Activated effector memory CD4-positive, alpha-beta T cell treated with anti-CD3 and anti-CD28 coated beads, Interleukin-2, amount 50 U/mL, for 16 hours (primary cell): ENCODE measurements at regions not wholly inside any gene's neighbourhood (a gene's known extent, or its start where the extent isn't known, plus 50 kb on each side); places are given as distances from the start of the nearest gene placed in this dataset.

Source experiments
- DNase-seq: peaks from one replicate; pipeline ENCODE4 v3.0.0-alpha.2; 2020

DNA sequence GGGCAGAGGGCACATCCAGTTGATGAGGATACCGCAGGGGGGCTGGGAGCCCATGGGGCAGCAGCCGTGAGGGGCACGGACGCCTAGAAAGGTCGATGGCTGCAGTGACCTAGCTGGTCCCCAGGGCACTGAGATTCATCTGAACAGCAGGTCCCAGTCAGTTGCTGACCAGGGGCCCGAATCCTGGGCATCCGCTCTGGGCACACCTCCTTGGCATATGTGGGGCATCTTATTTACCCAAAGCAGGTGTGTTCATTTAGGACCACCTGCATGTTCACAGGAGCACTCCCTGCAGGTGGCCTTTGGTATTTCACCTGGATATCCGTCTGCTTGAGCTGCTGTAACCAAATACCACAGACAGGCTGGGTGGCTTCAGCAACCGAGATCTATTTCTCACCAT is 72.0 kb upstream of the ODC1 start:
- DNase-seq = peak; percentile 62

DNA sequence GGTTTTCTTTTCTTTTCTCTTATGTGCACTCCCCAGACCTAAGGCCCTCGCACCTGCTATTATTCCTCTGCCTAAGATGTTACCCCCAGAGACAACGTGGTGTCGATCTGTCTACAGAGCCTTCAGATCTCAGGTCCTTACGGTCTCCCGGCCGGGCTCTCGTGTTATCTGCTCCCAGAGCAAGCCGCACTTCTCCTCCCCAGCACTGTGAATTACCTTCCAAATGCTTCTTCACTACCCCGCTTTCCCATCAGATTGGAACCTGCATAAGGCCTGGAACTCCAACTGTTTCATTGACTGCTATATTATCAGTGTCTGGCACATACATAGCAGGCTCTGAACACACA is 71.2 kb upstream of the ODC1 start:
- peak; percentile 41 for DNase-seq

DNA sequence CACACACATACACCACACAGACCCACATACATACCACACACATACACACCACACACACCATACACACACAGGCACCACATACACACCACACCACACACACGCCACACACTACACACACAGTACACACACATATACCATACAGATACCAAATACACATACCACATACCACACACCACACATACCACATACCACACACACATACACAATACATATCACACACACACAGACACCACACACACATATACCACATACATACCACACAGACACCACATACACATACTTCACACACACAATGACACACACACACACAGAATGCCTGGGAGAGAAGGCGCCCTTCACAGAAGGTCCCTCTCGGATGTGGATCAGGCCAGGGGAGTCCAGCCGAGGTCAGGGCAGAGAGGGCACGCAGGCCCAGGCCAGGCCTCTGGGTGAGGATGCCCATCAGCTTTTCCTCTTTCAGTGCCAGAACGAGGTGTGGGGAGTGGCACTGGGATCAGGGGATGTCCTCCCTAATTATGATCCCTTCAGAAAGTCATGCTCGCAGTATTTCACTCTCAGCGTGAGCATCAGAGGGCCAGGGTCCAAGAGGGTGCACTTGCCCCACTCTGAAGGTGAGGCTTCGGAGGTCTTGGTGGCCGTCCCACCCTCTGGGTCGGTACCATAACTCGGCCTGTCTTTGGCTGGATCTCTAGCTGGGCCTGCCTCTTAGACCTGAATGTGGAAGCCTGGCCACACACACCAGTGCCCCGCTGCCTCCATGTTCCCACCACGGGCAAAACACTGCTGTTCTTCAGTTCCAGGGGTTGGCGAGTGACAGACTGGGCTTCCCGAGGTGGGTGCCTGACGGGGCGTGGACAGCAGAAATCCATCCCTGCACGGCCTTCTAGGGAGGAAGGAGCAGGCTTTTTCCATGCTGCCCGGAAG is 70.6 kb upstream of the ODC1 start:
- peak; percentile 58 for DNase-seq

DNA sequence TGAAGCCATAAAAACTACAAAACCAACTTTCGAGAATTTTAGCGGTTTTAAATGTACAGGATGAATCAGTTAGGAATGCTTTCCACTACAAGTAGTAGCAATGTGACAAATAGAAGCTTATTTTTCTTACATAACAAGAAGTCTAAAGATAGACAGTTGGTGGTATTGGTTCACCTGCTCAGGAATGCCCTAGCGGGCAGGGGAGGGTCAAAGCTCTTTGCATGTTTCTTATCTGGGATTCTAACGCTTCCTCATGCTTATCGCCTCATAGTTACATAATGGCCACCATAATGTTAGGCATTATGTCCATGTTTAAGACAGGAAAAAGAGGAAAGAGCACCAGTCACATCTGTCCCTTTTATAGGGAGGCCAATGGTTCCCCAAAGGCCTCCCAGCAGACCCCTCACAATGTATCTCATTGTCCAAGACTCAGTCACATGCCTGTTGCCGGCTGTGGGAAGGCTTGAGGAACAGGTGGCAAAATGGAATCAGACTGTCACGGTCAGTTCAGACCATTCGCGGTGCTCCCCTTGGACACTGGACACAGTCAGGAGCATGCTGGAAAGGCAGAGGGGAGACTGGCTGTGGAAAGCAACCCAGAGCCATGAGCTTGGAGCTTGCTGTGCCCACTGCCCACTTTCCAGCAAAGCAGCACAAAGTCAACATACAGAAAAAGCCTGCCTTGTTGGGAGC is 69.4 kb upstream of the ODC1 start:
- peak; percentile 27 for DNase-seq

DNA sequence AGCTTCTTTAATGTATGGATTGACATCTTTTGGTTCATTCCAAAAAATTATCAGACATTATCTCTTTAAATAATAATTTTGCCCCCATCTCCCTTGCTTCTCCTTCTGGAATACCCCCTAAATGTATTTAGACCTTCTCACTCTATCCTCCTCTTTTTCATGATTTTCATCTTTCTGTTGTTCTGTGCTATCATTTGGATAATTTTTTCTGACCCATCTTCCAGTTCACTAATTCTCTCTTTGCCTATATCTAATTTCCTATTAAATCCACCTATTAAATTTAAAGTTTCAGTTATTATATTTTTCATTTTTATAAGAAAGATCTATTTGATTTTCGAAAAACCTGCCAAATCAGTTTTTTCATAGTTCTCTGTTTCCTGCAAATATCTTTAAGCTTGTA is 67.8 kb upstream of the ODC1 start:
- DNase-seq = no peak

DNA sequence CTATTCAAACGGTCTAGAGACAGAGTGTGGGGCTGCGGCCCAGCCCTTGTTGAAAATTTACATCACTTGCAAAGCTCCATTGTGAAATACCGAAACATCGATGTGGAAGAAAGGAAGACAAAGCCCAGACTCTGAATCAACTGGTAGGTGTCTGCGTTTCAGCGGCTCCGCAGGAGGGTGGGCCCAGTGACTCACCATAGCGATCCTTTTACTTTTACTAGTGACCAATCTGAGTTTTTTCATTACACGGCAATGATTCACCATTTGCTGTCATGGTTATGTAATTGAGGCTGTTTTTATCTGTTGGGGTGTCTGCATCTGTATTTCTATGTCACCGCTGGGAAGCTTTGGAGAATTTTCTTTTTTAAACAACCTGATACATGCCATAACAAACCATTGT is 66.6 kb upstream of the ODC1 start:
- peak; percentile 50 for DNase-seq

DNA sequence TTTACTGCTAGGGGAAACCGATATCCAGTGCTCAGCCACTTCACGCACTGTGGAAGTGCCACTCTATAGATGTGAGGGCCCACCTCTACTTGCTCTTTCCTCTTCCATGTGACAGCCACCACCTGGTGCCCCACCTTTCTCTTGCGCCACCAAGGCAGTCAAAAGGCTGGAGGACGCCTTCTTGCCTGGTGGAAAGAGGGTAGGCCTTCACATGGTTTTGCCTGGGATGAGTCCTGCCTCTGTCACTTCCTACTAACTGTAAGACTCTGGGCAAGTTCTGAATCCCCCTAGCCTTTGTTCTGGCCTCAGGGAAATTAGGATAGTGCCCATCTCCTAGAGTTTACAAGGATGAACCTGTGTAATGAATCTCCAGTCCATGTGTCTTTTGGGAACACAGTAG is 66.1 kb upstream of the ODC1 start:
- peak; percentile 36 for DNase-seq

DNA sequence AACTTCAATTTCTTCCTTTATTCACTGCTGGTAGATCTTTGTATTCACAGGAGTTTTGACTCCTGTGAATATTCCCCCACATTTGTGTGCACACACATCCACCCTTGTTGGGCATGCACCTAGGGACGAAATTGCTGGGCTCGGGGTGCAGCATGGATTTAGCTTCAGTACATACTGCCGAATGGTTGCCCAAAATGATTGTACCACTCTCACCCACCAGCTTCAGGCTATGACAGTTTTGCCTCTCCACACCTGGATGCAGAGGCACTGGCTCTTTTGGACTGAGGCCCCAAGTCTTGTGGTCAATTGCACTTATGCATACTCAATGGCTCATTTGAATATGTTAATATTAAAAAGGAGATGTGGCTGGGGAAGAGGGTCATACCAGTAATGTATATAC is 65.1 kb upstream of the ODC1 start:
- no peak for DNase-seq

DNA sequence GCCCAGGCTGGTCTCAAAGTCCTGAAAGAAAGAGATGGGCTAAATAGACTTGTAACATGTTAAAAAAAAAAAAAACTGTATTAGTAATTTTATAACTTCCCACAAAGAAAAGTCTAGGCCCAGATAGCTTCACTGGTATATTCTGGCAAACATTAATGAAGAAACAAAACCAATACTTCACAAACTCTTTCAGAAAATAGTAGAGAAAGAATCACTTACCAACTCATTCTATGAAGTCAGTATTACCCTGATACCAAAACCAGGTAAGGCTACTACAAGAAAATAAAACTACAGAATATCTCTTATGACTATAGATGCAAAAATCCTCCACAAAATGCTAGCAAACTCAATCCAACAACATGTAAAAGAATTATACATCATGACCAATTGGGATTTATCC is 59.9 kb upstream of the ODC1 start:
- DNase-seq = no peak

DNA sequence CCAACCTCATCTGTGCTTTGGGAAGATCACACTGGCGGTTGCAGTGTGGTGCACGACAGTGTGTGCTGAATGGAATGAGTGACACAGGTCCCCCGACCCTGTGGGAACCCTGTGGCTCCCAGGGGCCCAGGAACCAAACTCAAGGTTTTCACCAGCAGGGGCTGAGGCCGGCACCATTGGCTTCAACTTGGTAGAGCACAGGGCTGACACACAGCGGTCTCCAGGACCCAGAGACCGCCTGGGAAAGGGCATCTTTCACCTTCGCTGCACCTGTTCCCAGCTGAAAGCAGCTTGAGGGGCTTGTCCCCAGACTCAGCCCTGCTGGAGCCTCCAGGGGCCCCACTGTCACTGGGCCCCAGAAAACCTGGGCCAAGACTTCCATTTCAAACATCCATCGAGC is 59.0 kb upstream of the ODC1 start:
- peak; percentile 44 for DNase-seq

DNA sequence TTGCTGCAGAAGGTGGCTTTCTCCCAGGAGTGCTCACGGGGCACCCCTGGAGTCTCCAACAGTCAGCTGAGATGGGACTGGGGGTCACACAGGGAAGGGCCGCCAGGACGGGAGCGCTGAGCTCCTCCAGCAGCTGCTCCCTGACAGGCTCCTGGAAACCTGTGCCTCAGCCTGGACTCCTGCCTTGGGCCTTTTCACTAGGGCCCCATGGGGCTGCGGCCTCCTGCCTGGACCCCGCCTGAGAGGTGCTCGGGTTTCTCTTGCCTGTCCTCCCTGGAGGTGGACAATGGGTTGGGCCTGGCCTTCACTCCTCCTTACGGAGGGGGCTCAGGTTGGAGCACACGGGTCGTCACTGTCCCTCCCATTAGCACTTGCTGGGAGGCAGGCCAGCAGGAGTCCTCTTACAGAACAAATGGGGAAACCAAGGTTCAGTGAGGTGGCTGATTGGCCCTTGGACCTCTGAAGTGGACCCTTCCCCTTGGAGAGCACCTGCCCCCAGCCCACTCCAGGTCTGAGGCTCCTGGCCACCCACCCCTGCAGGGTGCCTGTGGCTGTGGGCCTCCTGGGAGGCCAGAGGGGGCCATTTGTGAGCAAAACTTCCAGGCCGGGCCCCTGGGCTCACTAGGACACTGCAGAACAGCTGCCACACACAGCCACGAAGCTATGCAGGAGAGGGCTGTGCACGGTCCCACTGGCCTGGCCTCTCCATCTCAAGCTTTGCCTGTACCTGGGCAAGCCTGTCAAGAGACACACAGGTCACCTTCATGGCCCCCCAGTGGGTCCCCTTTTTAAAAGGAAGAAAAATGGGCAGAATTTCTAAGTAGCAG is 57.1 kb upstream of the ODC1 start:
- peak; percentile 58 for DNase-seq

DNA sequence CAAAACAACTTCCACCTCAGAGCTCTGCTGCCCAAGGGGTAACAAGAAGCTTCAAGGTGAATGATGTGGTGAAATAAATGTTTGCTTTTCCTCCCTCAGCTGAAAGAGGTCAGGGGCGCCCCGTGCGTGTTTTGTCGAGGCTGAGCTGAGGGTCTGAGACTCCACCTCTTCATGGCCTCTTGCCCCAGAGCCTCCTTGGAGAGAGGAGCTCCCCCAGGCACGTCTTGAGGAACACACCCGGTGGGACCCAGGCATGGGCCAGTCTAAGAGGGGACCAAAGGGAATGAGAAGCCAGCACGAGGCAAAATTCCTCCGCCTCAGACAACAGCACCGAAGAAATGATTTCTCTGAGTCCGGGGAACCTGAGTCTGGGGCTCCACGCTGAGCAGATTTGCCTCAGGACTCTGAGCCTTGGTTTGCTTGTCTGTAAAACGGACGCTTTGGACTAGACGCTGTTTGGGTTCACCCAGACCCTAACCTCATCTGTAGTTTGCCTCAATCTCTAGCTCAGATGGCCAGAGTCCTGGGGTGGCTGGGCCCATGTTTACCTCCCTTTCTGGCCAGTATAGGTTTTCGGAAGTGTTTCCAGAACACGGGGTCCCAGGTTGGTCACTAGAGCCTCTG is 56.4 kb upstream of the ODC1 start:
- peak; percentile 44 for DNase-seq

DNA sequence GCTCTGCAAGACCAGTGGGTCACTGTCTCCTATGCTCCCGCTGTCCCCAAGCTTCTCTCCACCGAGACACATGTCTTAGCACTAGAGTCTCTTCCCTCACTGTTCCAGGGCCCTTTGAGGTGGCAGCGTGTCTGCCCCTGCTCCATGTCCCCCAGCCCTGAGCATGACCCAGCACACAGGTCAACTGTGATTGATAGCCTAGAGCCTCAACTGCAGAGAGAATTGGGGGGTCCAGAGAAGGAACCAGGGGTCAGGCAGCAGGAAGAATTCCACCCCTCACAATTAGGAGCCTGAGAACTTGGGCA is 54.6 kb upstream of the ODC1 start:
- DNase-seq = no peak

DNA sequence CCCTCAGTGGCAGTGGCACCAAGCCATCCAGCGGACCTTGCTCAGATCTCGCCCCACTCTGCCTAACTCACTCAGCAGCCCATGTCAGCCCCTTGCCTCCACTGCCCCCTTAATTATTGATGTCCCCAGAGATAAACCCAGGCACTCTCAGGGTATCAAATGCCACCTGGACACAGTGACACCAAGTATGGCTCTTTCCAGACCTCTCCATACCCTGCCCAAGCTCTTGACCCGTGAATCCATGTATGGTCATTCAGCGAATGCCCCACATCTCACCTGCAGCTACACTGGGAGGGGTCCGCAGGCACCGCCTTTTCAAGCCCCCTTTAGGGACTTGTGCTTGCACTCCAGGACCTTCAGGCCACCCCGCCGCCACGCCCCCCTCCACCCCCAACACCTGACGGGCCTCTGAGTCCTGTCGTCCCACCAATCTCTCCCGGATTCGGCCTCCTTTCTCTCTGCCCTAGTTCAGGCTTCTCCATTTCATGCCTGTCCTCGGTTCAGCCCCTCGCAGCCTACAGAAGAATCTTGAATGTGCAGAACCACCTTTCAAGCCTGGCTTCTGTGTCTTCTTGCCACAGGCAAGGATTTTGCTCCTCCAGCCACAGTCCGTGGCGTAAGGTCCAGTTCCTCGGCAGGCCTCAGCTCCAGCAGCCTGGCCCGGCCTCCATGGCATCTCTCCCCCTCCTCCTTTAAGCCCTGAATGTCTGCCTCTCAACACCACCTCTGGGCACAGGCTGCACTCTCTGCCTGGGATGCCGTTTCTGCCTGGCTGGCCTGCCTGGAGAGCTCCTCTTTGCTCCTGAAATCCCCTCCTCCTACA is 54.1 kb upstream of the ODC1 start:
- DNase-seq = peak; percentile 47

DNA sequence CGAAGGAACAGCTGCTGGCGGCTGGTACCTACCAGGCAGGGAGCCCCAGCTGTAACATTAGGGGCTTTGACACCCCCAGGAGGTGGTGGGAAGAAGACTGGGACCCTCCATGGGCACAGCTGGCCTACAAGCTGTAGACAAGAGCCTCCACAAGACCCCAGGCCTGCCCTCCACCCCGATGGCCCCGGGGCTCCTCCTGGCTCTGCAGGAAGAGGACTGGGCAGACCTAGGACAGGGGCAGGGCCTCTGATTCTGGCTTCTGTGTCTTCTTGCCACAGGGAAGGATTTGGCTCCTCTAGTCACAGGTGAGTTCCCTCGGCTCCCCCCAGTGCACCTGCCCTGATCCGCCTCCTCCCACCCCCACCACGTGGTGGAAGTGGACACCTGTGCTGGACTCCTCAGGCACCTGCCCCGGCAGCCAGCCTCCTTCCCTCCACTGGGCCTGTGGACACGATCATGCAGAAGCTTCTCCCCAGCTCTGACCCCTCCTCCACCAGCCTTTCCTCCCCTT is 53.4 kb upstream of the ODC1 start:
- peak; percentile 51 for DNase-seq

DNA sequence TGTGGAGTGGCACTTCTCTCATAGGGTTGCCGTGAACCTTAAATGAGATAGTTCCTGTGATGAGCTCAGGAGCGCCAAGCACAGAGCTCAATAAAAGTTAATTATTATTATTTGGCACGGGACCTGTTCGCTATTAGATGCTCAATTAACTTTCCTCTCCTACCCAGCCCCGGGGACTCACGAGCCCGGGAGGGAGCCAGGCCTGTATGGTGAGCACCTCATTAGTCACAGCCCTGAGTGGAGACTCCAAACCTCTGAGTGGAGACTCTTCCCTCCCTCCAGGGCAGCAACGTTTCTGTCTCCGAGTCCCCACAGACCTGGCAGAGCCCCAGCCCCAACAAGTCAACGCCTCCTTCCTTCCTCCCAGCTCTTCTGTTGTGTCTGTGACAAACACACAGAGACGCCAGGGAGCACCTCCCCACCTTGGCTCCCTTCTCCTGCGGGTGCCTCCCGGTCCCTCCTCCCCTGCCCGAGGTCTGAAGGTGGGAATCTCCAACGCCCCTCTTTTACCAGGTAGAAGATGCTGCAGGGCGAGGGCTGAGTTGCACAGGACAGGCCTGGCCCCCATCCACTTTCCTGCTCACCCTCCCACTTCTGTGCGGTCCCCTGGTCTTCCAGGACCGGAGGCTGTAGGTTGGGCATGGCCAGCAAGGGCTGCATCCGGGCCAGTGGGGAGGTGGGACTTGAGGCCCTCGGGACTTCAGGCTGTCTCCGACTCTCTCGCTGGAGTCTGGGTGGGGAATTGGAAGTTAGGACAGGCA is 52.7 kb upstream of the ODC1 start:
- DNase-seq = peak; percentile 49

DNA sequence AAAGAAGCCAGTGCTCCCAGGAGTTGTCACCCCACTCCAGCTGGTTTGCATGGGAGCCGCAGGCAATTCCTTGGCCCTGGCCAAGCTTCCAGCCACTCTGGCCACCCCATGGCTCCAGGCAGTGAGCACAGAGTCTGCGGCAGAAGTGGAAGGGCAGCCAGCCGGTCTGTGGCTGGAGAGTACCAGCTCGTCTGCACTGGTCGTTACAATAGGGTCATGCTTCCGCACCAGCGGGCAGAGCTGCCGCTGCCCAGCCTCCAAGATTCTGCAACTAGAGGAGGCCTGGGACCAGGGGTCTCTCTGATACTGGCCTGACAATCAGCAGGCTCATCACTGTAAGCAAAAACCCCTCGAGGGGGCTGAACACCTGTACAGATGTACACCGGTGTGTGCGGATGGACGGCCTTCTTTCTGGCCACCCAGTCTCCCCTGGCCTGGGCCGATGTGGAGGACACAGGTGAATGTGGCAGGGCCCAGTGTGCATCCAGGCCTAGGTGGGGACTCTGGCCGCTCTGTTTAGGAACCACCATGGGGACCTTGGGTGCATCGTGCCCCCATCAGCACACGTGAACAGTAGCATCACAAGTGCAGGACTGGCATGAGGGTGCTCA is 51.9 kb upstream of the ODC1 start:
- peak; percentile 57 for DNase-seq

DNA sequence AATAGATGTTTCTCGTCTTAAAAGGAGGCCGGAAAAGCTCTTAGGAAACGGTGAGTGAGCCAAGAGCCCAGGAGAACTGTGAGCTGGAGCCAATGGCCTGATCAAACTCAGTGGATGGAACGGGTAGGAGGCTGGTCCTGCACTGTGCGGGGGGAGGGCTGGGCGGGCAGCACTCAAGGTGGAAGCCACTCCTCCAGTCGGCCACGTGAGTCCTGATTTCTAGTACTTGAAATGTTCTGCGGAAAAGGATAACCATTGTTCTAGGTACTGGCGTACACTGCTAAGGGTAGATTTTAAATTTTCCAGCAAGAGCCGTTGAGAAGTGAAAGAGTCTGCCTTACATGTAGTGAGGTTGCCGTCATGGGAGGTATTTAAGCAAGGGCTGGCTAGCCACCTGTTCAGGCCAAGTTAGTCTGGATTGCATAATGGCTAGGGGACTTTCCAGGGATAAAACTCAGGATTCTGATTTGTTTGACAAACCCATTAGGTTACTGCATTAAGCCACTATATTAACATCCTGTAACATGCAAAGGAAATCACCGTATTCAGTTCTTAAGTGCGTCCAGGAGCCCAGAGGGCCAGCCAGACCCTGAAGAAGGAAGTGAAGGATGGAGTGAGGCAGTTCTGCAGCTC is 51.3 kb upstream of the ODC1 start:
- DNase-seq = no peak

DNA sequence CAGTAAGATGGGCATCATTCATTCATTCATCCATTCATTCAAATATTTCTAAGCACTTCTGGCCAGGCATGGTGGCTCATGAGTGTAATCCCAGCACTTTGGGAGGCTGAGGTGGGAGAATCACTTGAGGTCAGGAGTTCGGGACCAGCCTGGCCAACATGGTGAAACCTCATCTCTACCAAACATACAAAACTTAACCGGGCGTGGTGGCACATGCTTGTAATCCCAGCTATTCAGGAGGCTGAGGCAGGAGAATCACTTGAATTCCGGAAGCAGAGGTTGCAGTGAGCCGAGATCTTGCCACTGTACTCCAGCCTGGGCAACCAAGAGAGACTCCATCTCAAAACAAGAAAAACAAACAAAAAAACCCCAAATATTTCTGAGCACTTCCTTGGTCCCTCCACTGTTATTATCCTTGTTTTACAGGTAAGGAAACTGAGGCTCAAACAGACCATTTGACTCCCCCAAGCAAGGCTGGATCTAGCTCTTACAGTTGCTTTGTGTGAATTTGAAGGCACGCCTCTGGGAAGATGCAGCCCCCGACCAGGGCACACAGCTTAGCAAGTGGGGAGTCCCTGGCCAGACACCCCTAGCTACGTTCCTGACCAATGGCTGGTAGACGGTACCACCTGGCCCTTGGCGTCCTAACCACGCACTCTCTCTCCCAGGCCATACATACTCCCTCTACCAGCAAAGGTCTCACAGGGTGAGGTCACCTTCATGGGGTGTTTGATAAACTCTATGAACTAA is 50.6 kb upstream of the ODC1 start:
- DNase-seq = peak; percentile 33
